Erythroblast (primary cell): ENCODE measurements at regions not wholly inside any gene's neighbourhood (a gene's known extent, or its start where the extent isn't known, plus 50 kb on each side); places are given as distances from the start of the nearest gene placed in this dataset.
A peak's percentile ranks its signal among the peaks of the same experiment; 100 is the strongest.
"Not testable (repeated sequence)": the region's sequence is repeated elsewhere in the genome, so short reads cannot be mapped to it uniquely, and the experiment has no call there.

ENCODE experiments used
- DNase-seq, 2 experiments: peaks; one replicate each; lab custom pipeline; 2025; lab: John Stamatoyannopoulos, UW
- GATA1 ChIP-seq: IDR thresholded peaks from 2 replicates; pipeline ENCODE4 v1.6.1; 2011; ENCODE audit warnings: low read depth, mild to moderate bottlenecking, control low read depth, low read length, moderate library complexity
- POLR2A ChIP-seq: IDR thresholded peaks from 2 replicates; pipeline ENCODE4 v1.6.1; 2011; ENCODE audit warnings: mild to moderate bottlenecking, low read length

DNA sequence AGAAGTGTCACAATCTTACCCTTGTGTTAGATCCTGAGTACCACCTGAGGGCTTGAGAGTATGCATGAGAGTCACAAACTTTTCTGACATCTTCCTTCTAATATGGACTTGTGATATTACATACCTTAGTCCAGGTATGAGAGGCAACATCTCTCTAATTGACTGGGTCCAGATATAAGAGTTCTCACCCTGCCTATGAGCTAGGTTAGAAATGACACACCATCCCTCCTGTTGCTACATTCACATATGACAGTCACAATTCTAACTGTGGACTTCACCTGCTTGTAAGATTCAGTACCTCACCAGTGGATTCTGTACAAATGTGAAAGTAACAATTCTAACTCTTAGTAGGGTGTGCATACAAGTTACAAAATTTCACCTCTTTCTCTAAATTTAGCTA lies 245.2 kb downstream of the RPS4Y2 start:
- DNase-seq = no peak
- no peak for TF ChIP-seq GATA1
- no peak for TF ChIP-seq POLR2A

DNA sequence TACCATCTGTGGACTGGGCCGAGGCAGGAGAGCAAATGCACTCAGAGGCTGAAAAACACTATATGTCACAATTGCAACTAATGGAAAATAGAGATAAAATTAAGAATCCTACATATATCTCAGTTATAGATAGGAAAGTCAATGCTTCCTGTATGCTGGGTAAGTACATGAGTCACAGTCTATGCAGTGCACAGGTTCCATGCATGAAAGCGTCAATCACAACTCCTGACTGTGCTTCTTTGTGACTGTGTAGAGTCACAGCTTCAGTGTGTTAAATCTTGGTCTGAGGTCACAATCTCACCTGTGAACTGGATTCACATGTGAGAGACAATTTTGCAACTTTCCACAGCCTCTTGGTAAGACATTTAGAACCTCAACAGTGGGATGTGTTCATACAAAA lies 247.2 kb downstream of the RPS4Y2 start:
- no peak for DNase-seq
- TF ChIP-seq POLR2A = no peak
- no peak for TF ChIP-seq GATA1

DNA sequence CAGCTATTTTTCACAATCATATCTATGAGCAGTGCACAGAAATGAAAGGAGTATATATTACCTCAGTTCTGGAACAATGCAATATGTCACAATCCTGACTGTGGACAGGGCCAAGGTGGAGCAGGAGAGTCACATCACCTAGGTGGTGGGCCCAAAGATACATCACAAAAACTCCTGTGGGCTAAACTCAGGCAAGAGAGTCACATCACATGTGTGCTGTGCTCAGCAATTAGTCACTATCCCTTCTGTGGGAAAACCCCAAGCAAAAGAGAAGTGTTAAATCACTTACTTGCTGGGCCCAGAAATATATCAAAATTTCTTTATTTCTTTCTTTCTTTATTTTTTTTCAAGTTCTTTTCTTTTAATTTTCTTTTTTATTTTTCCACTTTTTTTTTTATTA lies 249.6 kb downstream of the RPS4Y2 start:
- TF ChIP-seq GATA1 = no peak
- no peak for TF ChIP-seq POLR2A
- DNase-seq = no peak

- TF ChIP-seq POLR2A (no peak), GATA1 (no peak)
Observed at GRCh38 chrY:21021811-21022210, 265.9 kb downstream of the RPS4Y2 start.

DNA sequence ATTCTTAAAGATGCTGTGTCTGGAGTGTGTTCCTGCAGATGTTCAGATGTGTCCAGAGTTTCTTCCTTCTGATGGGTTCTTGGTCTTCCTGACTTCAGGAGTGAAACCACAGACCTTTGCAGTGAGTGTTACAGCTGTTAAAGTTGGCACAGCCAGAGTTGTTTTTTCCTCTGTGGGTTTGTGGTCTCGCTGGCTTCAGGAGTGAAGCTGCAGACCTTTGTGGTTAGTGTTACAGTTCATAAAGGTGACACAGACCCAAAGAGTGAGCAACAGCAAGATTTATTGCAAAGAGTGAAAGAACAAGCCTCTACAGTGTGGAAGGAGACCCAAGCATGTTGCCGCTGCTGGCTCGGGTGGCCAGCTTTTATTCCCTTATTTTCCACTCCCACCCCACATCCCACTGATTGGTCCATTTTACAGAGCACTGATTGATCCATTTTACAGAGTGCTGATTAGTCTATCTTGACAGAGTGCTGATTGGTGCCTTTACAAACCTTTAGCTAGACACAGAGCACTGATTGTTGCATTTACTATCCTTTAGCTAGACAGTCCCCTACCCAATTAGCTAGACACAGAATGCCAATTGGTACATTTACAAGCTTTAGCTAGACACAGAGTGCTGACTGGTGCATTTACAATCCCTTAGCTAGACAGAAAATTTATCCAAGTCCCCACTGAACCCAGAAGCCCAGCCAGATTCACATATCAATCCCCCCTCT lies 266.6 kb downstream of the RPS4Y2 start:
- DNase-seq = no peak

More at GRCh38 chrY:21021811-21022210, 265.9 kb downstream of the RPS4Y2 start:
- no peak for DNase-seq

DNA sequence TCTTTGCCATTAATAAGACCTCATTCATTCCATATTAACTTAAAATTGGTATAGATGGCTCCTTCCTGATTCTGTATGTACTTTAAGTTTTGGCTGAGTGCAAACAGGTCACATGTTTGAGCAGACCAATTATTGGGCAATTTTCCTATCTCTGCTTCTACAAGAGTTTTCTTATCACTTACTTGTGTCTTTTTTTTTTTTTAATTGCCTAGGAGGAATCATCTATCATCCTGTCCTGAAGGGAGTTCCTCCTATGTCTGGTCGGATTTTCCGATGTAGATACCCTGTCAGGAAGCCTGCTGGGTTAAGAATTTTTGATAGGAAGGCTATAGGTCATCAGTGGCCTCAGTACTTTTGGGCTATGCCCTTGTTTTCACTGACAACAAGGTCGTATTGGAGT lies 268.0 kb downstream of the RPS4Y2 start:
- DNase-seq = peak; percentile 7 to 62
- TF ChIP-seq GATA1 = no peak
- no peak for TF ChIP-seq POLR2A

More for the DNA sequence above, 266.6 kb downstream of the RPS4Y2 start:
- no peak for TF ChIP-seq GATA1
- no peak for TF ChIP-seq POLR2A

DNA sequence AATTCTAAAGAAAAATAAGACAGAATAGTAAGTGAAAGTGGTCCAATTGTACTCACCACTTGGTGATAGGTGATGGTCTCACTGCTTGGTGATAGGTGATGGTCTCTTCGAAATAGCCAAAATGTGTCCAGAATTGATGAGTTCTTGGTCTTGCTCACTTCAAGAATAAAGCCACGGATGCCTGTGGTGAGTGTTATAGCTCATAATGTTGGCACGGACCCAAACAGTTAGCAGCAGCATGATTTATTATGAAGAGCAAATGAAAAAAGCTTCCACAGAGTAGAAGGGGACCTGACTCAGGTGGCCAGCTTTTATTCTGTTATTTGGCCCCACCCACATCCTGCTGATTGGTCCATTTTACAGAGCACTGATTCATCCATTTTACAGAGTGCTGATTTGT lies 272.6 kb downstream of the RPS4Y2 start:
- DNase-seq = no peak
- TF ChIP-seq POLR2A (no peak), GATA1 (no peak)

GRCh38 chrY:21033363-21033762 lies 277.5 kb downstream of the RPS4Y2 start:
- TF ChIP-seq POLR2A (no peak), GATA1 (no peak)
- DNase-seq = no peak

DNA sequence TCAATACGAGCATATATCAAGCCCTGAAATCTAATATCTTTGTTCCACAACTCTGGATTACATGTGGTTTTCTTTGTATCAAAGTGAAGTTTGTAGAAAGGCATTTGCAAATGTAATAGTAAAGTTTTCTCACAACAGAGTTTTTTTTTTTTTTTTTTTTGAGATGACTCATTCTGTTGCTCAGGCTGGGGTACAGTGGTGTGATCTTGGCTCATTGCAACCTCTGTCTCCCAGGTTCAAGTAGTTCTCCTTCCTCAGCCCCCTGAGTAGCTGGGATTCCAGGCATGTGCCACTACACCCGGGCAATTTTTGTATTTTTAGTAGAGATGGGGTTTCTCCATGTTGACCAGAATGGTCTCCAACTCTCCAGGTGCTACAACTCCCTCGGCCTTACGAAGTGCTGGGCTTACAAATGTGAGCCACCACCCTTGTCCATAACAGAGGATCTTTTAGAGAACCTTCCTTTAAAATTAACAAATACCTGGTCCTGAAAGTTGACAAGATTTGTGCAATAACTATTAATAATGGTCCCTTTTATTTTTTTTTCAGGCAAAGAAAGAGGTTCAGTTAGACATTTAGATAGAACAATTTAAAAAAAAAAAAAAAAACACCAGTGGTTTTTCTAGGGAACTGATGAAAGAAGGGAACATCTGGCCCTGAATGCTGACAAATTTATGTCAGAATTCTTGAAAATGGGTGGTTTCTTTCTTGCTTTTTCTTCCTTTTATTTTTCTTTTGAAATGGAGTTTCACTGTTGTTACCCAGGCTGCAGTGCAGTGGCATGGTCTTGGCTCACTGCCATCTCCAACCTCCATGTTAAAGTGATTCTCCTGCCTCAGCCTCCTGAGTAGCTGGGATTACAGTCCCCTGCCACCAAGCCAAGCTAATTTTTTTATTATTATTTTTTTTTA lies 278.5 kb downstream of the RPS4Y2 start:
- TF ChIP-seq POLR2A (no peak), GATA1 (no peak)
- DNase-seq = no peak

GRCh38 chrY:21037398-21037797 lies 281.5 kb downstream of the RPS4Y2 start:
- not testable (repeated sequence) for DNase-seq

- TF ChIP-seq GATA1 (no peak), POLR2A (no peak)
- peak; percentile 28 to 69 for DNase-seq
Observed at GRCh38 chrY:21039811-21040210, 283.9 kb downstream of the RPS4Y2 start.

GRCh38 chrY:21040711-21041110 lies 284.8 kb downstream of the RPS4Y2 start:
- DNase-seq = not testable (repeated sequence)

GRCh38 chrY:21073079-21073478 lies 317.2 kb downstream of the RPS4Y2 start:
- TF ChIP-seq GATA1 (no peak), POLR2A (no peak)
- peak; percentile 43 to 54 for DNase-seq

DNA sequence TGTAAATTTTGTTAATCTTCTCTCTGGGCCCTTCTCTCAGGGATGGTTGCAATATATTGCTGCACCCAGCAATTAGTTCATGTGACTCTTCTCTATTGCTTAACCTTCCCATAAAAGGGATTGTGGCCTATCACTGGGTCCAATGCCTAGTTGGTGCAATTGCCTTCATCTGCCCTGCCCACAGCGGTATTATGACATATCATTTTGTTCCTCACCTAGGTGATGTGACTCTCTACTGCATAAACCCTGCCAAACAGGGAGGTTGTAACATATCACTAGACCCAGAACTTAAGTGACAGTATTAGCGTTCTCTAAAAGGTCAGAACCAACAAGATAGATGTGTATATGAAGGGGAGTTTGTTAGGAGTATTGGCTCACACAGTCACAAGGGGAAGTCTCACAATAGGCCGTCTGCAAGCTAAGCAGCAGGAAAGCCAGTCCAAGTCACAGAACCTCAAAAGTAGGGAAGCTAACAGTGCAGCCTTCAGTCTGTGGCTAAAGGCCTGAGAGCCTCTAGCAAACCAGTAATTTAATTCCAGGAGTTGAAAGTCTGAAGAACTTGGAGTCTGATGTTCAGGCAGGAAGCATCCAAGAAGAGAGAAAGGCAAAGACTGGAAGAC lies 317.8 kb downstream of the RPS4Y2 start:
- TF ChIP-seq POLR2A = no peak
- no peak for TF ChIP-seq GATA1
- no peak for DNase-seq

DNA sequence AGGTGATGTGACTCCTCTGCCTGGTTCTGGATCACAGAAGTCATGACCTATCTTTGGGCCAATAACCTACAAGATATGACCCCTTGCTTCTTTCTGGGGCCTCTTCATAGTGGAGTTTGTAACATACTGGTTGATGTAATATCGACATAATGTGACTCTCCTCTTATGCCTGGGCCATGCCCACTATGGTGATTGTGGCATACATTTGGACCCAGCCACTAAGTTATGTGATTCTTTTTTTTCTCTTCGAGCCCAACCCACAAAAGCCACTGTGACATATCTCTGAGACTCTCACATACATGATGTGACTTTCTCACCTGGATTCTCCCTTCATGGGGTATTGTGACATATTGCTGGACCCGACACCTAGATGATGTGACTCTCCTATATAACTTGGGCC lies 319.8 kb downstream of the RPS4Y2 start:
- TF ChIP-seq POLR2A (no peak), GATA1 (no peak)
- no peak for DNase-seq
